GM12878 (cell line): ENCODE measurements at regions not wholly inside any gene's neighbourhood (a gene's known extent, or its start where the extent isn't known, plus 50 kb on each side); places are given as distances from the start of the nearest gene placed in this dataset.
"Not testable (repeated sequence)": the region's sequence is repeated elsewhere in the genome, so short reads cannot be mapped to it uniquely, and the experiment has no call there.

Experiments used
- ATAC-seq: fragments of 200-7000 bp; cut with Tn5 transposase; 3 replicates; pipeline ENCODE4 v1.9.1; 2020; ENCODE audit warnings: mild to moderate bottlenecking, moderate library complexity
- BruUV-seq: library from RNA; stranded (reverse); fragments of 400-500 nt; replicated peaks from 2 replicates; lab custom pipeline; 2021; lab: Mats Ljungman, UMichigan
- CTCF ChIA-PET: fragments of 300-600 bp; sonication (Branson Sonifier 250); formaldehyde crosslinking; extraction: SDS; loops from one replicate; lab custom pipeline; 2021; ENCODE audit warnings: inconsistent platforms; lab: Yijun Ruan, JAX
- POLR2A ChIA-PET: fragments of 350-600 bp; formaldehyde crosslinking; extraction: SDS; loops from one replicate; lab custom pipeline; 2021; ENCODE audit warnings: inconsistent platforms; lab: Charles Lee
- RAD21 ChIA-PET: fragments of 300-600 bp; sonication (Branson Sonifier 250); formaldehyde crosslinking; loops from one replicate; lab custom pipeline; 2023; ENCODE audit warnings: antibody characterized with exemption; ENCODE audit not compliant: unreplicated experiment; lab: Charles Lee
- SMC1A ChIA-PET: fragments of 300-600 bp; sonication (Branson Sonifier 250); formaldehyde crosslinking; loops from one replicate; lab custom pipeline; 2023; ENCODE audit not compliant: unreplicated experiment, uncharacterized antibody; lab: Charles Lee
- DNase-seq: peaks from one replicate; pipeline ENCODE4 v3.0.0-alpha.2; 2011; ENCODE audit warnings: low read depth, low spot score
- FAIRE-seq: peaks from 3 replicates; lab custom pipeline; 2011; peaks lifted over from hg19 to GRCh38; lab: Jason Lieb, UNC
- H2AFZ ChIP-seq: 2 replicates; pipeline ENCODE4 v1.6.0; 2011; ENCODE audit warnings: low read depth, low read length, control low read depth; ENCODE audit not compliant: control insufficient read depth
- H3K27ac ChIP-seq: 2 replicates; pipeline ENCODE4 v1.5.1; 2011; ENCODE audit warnings: control low read depth; ENCODE audit not compliant: control insufficient read depth, insufficient read depth
- H3K27me3 ChIP-seq, 2 experiments: replicated peaks in 1 of 2; 2 replicates each; pipeline versions ENCODE4 v1.6.0 to v1.6.1; 2011; ENCODE audit warnings: low read length in 1 of 2; ENCODE audit not compliant: control insufficient read depth in 2 of 2, insufficient read depth in 2 of 2
- H3K36me3 ChIP-seq, 2 experiments: 2 replicates each; pipeline ENCODE4 v1.5.1; 2011; ENCODE audit warnings: low read length in 1 of 2; ENCODE audit not compliant: control insufficient read depth in 2 of 2, insufficient read depth in 2 of 2
- H3K4me1 ChIP-seq: 2 replicates; pipeline ENCODE4 v1.6.1; 2011; ENCODE audit warnings: mild to moderate bottlenecking, low read length, moderate library complexity, mixed read lengths; ENCODE audit not compliant: control insufficient read depth, insufficient read depth
- H3K4me2 ChIP-seq: 2 replicates; pipeline ENCODE4 v1.6.0; 2011; ENCODE audit warnings: control low read depth; ENCODE audit not compliant: control insufficient read depth, insufficient read depth
- H3K4me3 ChIP-seq: fragments of 200-600 bp; sonication (generic); 2 replicates; pipeline ENCODE4 v1.5.1; 2016
- H3K79me2 ChIP-seq: 2 replicates; pipeline ENCODE4 v1.6.0; 2011; ENCODE audit warnings: low read length; ENCODE audit not compliant: control insufficient read depth, insufficient read depth
- H3K9ac ChIP-seq: 2 replicates; pipeline ENCODE4 v1.8.0; 2011; ENCODE audit warnings: low read length, control low read depth, mixed read lengths; ENCODE audit not compliant: control insufficient read depth, insufficient read depth
- H3K9me3 ChIP-seq: replicated peaks from 3 replicates; pipeline ENCODE4 v1.5.1; 2011; ENCODE audit warnings: mild to moderate bottlenecking, low read length; ENCODE audit not compliant: control insufficient read depth, insufficient read depth
- H4K20me1 ChIP-seq: 2 replicates; pipeline ENCODE4 v1.6.0; 2011; ENCODE audit not compliant: control insufficient read depth, insufficient read depth
- CHD2 ChIP-seq: IDR thresholded peaks from 2 replicates; pipeline ENCODE4 v1.6.1; 2011; ENCODE audit warnings: low read depth, low read length, improper control_type of control experiment, borderline replicate concordance
- GATAD2B ChIP-seq: fragments of 450-650 bp; conservative IDR thresholded peaks from 2 replicates; pipeline ENCODE4 v1.6.1; 2017; ENCODE audit warnings: low read depth, mild to moderate bottlenecking, moderate library complexity
- MEF2A ChIP-seq: IDR thresholded peaks from 2 replicates; pipeline ENCODE4 v1.6.1; 2011; ENCODE audit warnings: low read depth, mild to moderate bottlenecking, low read length, moderate library complexity; ENCODE audit not compliant: insufficient read depth
- NFYB ChIP-seq: IDR thresholded peaks from 2 replicates; pipeline ENCODE4 v1.6.1; 2011; ENCODE audit warnings: low read depth, mild to moderate bottlenecking, low read length, improper control_type of control experiment, moderate library complexity; ENCODE audit not compliant: insufficient read depth
- NR2C1 ChIP-seq: fragments of 450-650 bp; IDR thresholded peaks from 2 replicates; pipeline ENCODE4 v1.6.1; 2017; ENCODE audit warnings: antibody characterized with exemption, mild to moderate bottlenecking, moderate library complexity
- NR2C2 ChIP-seq: IDR thresholded peaks from 2 replicates; pipeline ENCODE4 v1.6.1; 2011; ENCODE audit warnings: borderline replicate concordance, low read depth; ENCODE audit not compliant: control insufficient read depth, insufficient read length
- SMARCA5 ChIP-seq: fragments of 450-650 bp; IDR thresholded peaks from 2 replicates; pipeline ENCODE4 v1.6.1; 2017; ENCODE audit warnings: mild to moderate bottlenecking
- SPI1 ChIP-seq: IDR thresholded peaks from 2 replicates; pipeline ENCODE4 v1.6.1; 2011; ENCODE audit warnings: low read depth, mild to moderate bottlenecking, low read length, moderate library complexity, borderline replicate concordance; ENCODE audit not compliant: insufficient read depth
- STAT1 ChIP-seq: fragments of 450-650 bp; conservative IDR thresholded peaks from 2 replicates; pipeline ENCODE4 v1.6.1; 2014; ENCODE audit warnings: antibody characterized with exemption, mild to moderate bottlenecking
- WRNIP1 ChIP-seq: IDR thresholded peaks from 2 replicates; pipeline ENCODE4 v1.6.1; 2011; ENCODE audit warnings: low read depth, low read length, improper control_type of control experiment, borderline replicate concordance
- ZZZ3 ChIP-seq: IDR thresholded peaks from 2 replicates; pipeline ENCODE4 v1.6.1; 2011; ENCODE audit warnings: low read depth; ENCODE audit not compliant: control insufficient read depth, insufficient read length
- whole genome bisulfite sequencing: methylation state at CpG from one replicate; pipeline ENCODE4 v1.1.6; 2016; ENCODE audit warnings: low lambda C conversion rate; ENCODE audit not compliant: insufficient replicate concordance, insufficient coverage; ENCODE audit errors: missing lambda C conversion rate; 5-methylcytosine and 5-hydroxymethylcytosine counted together
- in situ Hi-C: fragments of 300-500 bp; cut with MboI; formaldehyde crosslinking; loops from 9 replicates; pipeline ENCODE4 v1.14.3; 2018; ENCODE audit warnings: mixed read lengths
- intact Hi-C: fragments of 100-400 bp; cut with micrococcal nuclease; formaldehyde crosslinking; loops from one replicate; pipeline ENCODE4 v1.14.2; 2022; ENCODE audit not compliant: unreplicated experiment
- TF ChIP-seq, protein P1 (sequence below): fragments of 450-650 bp; IDR thresholded peaks from 2 replicates; pipeline ENCODE4 v1.6.1; 2017; ENCODE audit warnings: low read depth, mild to moderate bottlenecking, moderate library complexity
- TF ChIP-seq, protein P2 (sequence below): IDR thresholded peaks from 2 replicates; pipeline ENCODE4 v1.6.1; 2011; ENCODE audit warnings: mild to moderate bottlenecking, low read depth, low read length, moderate library complexity; ENCODE audit not compliant: insufficient replicate concordance
- TF ChIP-seq, protein P3 (sequence below): IDR thresholded peaks from 2 replicates; pipeline ENCODE4 v1.6.1; 2011; ENCODE audit warnings: low read depth, mild to moderate bottlenecking, low read length, moderate library complexity, borderline replicate concordance; ENCODE audit errors: extremely low read depth

DNA sequence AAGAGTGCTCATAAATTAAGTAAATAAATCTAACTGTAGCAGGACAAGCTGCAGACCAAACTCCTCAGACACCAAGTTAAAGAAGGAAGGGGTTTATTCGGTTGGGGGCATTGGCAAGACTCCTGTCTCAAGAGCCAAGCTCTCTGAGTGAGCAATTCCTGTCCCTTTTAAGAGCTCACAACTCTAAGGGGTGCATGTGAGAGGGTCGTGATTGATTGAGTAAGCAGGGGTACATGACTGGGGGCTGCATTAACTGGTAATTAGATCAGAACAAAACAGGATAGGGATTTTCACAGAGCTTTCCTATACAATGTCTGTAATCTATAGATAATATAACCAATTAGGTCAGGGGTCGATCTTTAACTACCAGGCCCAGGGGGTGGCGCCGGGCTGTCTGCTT, 318.1 kb upstream of the TECRL start:
- H3K36me3 ChIP-seq, intact Hi-C loops, BruUV-seq, H3K9me3 ChIP-seq, H4K20me1 ChIP-seq, H2AFZ ChIP-seq, H3K9ac ChIP-seq, ATAC-seq, H3K27ac ChIP-seq, H3K27me3 ChIP-seq, H3K4me2 ChIP-seq, H3K4me1 ChIP-seq, H3K4me3 ChIP-seq, FAIRE-seq, CTCF ChIA-PET, RAD21 ChIA-PET, DNase-seq, in situ Hi-C loops, H3K79me2 ChIP-seq, SMC1A ChIA-PET, POLR2A ChIA-PET: not testable (repeated sequence)
- WGBS: 16% methylated on average over 5 of the region's 5 CpGs

DNA sequence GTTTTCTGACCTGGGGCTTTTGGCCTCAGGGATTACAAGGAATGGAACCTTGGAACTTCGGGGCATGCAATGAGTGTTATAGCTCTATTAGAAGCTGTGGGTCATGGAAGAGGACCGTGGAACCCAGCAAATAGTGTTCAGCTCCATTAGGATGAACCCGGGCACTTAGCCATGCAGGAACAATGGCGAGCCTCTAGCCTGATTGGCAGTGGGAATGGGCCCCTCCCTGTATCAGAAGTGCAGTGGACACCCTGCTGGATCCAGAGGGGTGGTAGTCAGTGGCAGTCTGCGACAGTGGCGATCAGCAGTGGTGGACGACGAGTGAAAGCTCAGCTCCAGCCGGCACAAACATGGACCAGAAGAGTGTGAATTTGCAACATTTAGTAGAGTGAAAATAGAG, 315.4 kb upstream of the TECRL start:
- SMC1A ChIA-PET: interaction anchor here (1.4 kb wide), 1 partner anchor 9 kb away, joined by 3 read pairs; no protein-coding TSS in a partner anchor
- no peaks in the 10 kb centered on the region for H3K36me3 ChIP-seq
- H3K27ac ChIP-seq: no peak overlapping the region
- intact Hi-C loops (no loop called here), in situ Hi-C loops (no loop called here)
- H2AFZ ChIP-seq: no peak overlapping the region
- DNase-seq (no peak), ATAC-seq (no peak), FAIRE-seq (no peak)
- H3K9me3 ChIP-seq: no peaks in the 10 kb centered on the region
- POLR2A ChIA-PET: no interaction called here
- no peaks in the 10 kb centered on the region for H3K4me1 ChIP-seq
- no peaks in the 10 kb centered on the region for H3K79me2 ChIP-seq
- CTCF ChIA-PET: no interaction called here
- no peak overlapping the region for H3K4me3 ChIP-seq
- H3K9ac ChIP-seq: no peak overlapping the region
- WGBS: 39% methylated on average over 9 of the region's 9 CpGs
- RAD21 ChIA-PET: no interaction called here
- no TSS peak for BruUV-seq
- H3K4me2 ChIP-seq: no peak overlapping the region
- TF ChIP-seq ZZZ3 (no peak), SMARCA5 (no peak), CHD2 (no peak), STAT1 (no peak), NR2C2 (no peak), GATAD2B (no peak), SPI1 (no peak), MEF2A (no peak), NR2C1 (no peak), NFYB (no peak), WRNIP1 (no peak)
- TF ChIP-seq, protein P1, sequence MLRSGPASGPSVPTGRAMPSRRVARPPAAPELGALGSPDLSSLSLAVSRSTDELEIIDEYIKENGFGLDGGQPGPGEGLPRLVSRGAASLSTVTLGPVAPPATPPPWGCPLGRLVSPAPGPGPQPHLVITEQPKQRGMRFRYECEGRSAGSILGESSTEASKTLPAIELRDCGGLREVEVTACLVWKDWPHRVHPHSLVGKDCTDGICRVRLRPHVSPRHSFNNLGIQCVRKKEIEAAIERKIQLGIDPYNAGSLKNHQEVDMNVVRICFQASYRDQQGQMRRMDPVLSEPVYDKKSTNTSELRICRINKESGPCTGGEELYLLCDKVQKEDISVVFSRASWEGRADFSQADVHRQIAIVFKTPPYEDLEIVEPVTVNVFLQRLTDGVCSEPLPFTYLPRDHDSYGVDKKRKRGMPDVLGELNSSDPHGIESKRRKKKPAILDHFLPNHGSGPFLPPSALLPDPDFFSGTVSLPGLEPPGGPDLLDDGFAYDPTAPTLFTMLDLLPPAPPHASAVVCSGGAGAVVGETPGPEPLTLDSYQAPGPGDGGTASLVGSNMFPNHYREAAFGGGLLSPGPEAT: no peak
- TF ChIP-seq, protein P2, sequence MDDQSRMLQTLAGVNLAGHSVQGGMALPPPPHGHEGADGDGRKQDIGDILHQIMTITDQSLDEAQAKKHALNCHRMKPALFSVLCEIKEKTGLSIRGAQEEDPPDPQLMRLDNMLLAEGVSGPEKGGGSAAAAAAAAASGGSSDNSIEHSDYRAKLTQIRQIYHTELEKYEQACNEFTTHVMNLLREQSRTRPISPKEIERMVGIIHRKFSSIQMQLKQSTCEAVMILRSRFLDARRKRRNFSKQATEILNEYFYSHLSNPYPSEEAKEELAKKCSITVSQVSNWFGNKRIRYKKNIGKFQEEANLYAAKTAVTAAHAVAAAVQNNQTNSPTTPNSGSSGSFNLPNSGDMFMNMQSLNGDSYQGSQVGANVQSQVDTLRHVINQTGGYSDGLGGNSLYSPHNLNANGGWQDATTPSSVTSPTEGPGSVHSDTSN: no peak
- TF ChIP-seq, protein P3, sequence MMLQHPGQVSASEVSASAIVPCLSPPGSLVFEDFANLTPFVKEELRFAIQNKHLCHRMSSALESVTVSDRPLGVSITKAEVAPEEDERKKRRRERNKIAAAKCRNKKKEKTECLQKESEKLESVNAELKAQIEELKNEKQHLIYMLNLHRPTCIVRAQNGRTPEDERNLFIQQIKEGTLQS: no peak
- no peaks in the 10 kb centered on the region for H4K20me1 ChIP-seq
- H3K27me3 ChIP-seq: no peaks in the 10 kb centered on the region
